IMR-90 (cell line): ENCODE measurements at regions not wholly inside any gene's neighbourhood (a gene's known extent, or its start where the extent isn't known, plus 50 kb on each side); places are given as distances from the start of the nearest gene placed in this dataset.

Source experiments
- ATAC-seq: fragments of 200-7000 bp; cut with Tn5 transposase; 2 replicates; pipeline ENCODE4 v1.9.1; 2020; ENCODE audit warnings: low read depth, mild to moderate bottlenecking, moderate library complexity
- BruUV-seq: library from RNA; stranded (reverse); fragments of 400-500 nt; replicated peaks from 2 replicates; lab custom pipeline; 2021; lab: Mats Ljungman, UMichigan
- CTCF ChIA-PET: fragments of 300-600 bp; formaldehyde crosslinking; extraction: SDS; loops from one replicate; lab custom pipeline; 2021; ENCODE audit warnings: antibody characterized with exemption; lab: Yijun Ruan, JAX
- POLR2A ChIA-PET: fragments of 300-600 bp; sonication (Branson Sonifier 250); formaldehyde crosslinking; loops from one replicate; lab custom pipeline; 2022; ENCODE audit warnings: antibody characterized with exemption; ENCODE audit not compliant: unreplicated experiment; lab: Charles Lee
- DNase-seq: peaks from one replicate; pipeline ENCODE4 v3.0.0; 2013
- H2AFZ ChIP-seq: replicated peaks from 2 replicates; pipeline ENCODE3; 2013; ENCODE audit warnings: low read length, mild to moderate bottlenecking; ENCODE audit not compliant: poor library complexity
- H2AK5ac ChIP-seq: 2 replicates; pipeline ENCODE4 v1.6.1; 2013; ENCODE audit warnings: low read depth, low read length, inconsistent platforms
- H2AK9ac ChIP-seq: replicated peaks from 2 replicates; pipeline ENCODE3; 2013; ENCODE audit warnings: mild to moderate bottlenecking, low read depth, low read length, moderate library complexity; ENCODE audit not compliant: poor library complexity
- H2BK120ac ChIP-seq: 2 replicates; pipeline ENCODE4 v1.6.1; 2013; ENCODE audit warnings: low read depth, low read length, inconsistent platforms
- H2BK15ac ChIP-seq: 3 replicates; pipeline ENCODE4 v1.6.1; 2013; ENCODE audit warnings: low read depth, low read length, inconsistent platforms
- H2BK20ac ChIP-seq: 2 replicates; pipeline ENCODE4 v1.6.1; 2013; ENCODE audit warnings: low read depth, mild to moderate bottlenecking, inconsistent platforms, low read length, moderate library complexity
- H2BK5ac ChIP-seq: 2 replicates; pipeline ENCODE4 v1.6.1; 2013; ENCODE audit warnings: mild to moderate bottlenecking, low read depth, low read length, inconsistent platforms; ENCODE audit not compliant: poor library complexity, severe bottlenecking
- H3K14ac ChIP-seq: replicated peaks from 2 replicates; pipeline ENCODE4 v1.6.1; 2013; ENCODE audit warnings: low read depth, low read length, inconsistent platforms
- H3K18ac ChIP-seq: 2 replicates; pipeline ENCODE4 v1.6.1; 2013; ENCODE audit warnings: low read depth, low read length, control low read depth
- H3K23ac ChIP-seq: 2 replicates; pipeline ENCODE4 v1.6.1; 2013; ENCODE audit warnings: low read depth, low read length, inconsistent platforms
- H3K27ac ChIP-seq: 2 replicates; pipeline ENCODE4 v1.5.1; 2013; ENCODE audit warnings: mild to moderate bottlenecking, control low read depth, low read length; ENCODE audit not compliant: insufficient read depth
- H3K27me3 ChIP-seq: 2 replicates; pipeline ENCODE4 v1.6.1; 2013; ENCODE audit warnings: low read length; ENCODE audit not compliant: control insufficient read depth, insufficient read depth
- H3K36me3 ChIP-seq: 2 replicates; pipeline ENCODE4 v1.6.1; 2013; ENCODE audit warnings: low read length, mixed read lengths; ENCODE audit not compliant: control insufficient read depth, insufficient read depth
- H3K4ac ChIP-seq: 2 replicates; pipeline ENCODE4 v1.6.1; 2013; ENCODE audit warnings: low read depth, low read length, inconsistent platforms
- H3K4me1 ChIP-seq: 2 replicates; pipeline ENCODE4 v1.6.1; 2013; ENCODE audit warnings: low read length, mixed read lengths; ENCODE audit not compliant: control insufficient read depth, insufficient read depth
- H3K4me2 ChIP-seq: 2 replicates; pipeline ENCODE4 v1.6.1; 2013; ENCODE audit warnings: low read depth, mild to moderate bottlenecking, control low read depth, low read length, moderate library complexity
- H3K4me3 ChIP-seq: 2 replicates; pipeline ENCODE4 v1.5.1; 2013; ENCODE audit warnings: low read depth, mild to moderate bottlenecking, control low read depth, low read length, moderate library complexity; ENCODE audit not compliant: insufficient read depth
- H3K56ac ChIP-seq: 2 replicates; pipeline ENCODE4 v1.6.1; 2013; ENCODE audit warnings: low read length, inconsistent platforms; ENCODE audit not compliant: insufficient read depth; ENCODE audit errors: extremely low read depth
- H3K79me1 ChIP-seq, 2 experiments: 2 replicates each; pipeline ENCODE4 v1.6.1; 2013; ENCODE audit warnings: low read length in 2 of 2, inconsistent platforms in 1 of 2, low read depth in 1 of 2
- H3K9ac ChIP-seq: 2 replicates; pipeline ENCODE4 v1.6.1; 2013; ENCODE audit warnings: low read depth, low read length, control low read depth
- H3K9me1 ChIP-seq: 2 replicates; pipeline ENCODE4 v1.6.1; 2013; ENCODE audit warnings: low read length, inconsistent platforms; ENCODE audit not compliant: insufficient read depth
- H3K9me3 ChIP-seq: 2 replicates; pipeline ENCODE4 v1.6.1; 2013; ENCODE audit warnings: low read length; ENCODE audit not compliant: control insufficient read depth, insufficient read depth
- H4K20me1 ChIP-seq: 2 replicates; pipeline ENCODE4 v1.6.1; 2013; ENCODE audit warnings: low read length, inconsistent platforms; ENCODE audit not compliant: insufficient read depth
- H4K5ac ChIP-seq: 2 replicates; pipeline ENCODE4 v1.6.1; 2013; ENCODE audit warnings: mild to moderate bottlenecking, low read depth, low read length, control low read depth
- H4K8ac ChIP-seq, 2 experiments: 2 replicates each; pipeline ENCODE4 v1.6.1; 2013; ENCODE audit warnings: low read depth in 2 of 2, low read length in 2 of 2, control low read depth in 1 of 2, inconsistent platforms in 1 of 2
- H4K91ac ChIP-seq: 2 replicates; pipeline ENCODE4 v1.6.1; 2013; ENCODE audit warnings: low read depth, low read length, inconsistent platforms; ENCODE audit not compliant: insufficient read depth
- CEBPB ChIP-seq: IDR thresholded peaks from 2 replicates; pipeline ENCODE4 v1.6.1; 2012; ENCODE audit warnings: low read depth, low read length, improper control_type of control experiment
- CHD1 ChIP-seq: IDR thresholded peaks from 2 replicates; pipeline ENCODE4 v1.6.1; 2012; ENCODE audit warnings: low read depth, low read length, improper control_type of control experiment
- ELK1 ChIP-seq: fragments of 150-350 bp; IDR thresholded peaks from 2 replicates; pipeline ENCODE4 v1.6.1; 2016; ENCODE audit warnings: low read depth, mild to moderate bottlenecking, low read length, moderate library complexity, borderline replicate concordance
- FOS ChIP-seq: fragments of 150-350 bp; IDR thresholded peaks from 2 replicates; pipeline ENCODE4 v1.6.1; 2016; ENCODE audit warnings: low read depth, low read length
- MAFK ChIP-seq: IDR thresholded peaks from 2 replicates; pipeline ENCODE4 v1.6.1; 2012; ENCODE audit warnings: low read depth, low read length, improper control_type of control experiment
- NFE2L2 ChIP-seq: fragments of 150-350 bp; IDR thresholded peaks from 2 replicates; pipeline ENCODE4 v1.6.1; 2016; ENCODE audit warnings: low read depth, mild to moderate bottlenecking, low read length
- POLR2A ChIP-seq: IDR thresholded peaks from 2 replicates; pipeline ENCODE4 v1.6.1; 2012; ENCODE audit warnings: mild to moderate bottlenecking, low read depth, low read length
- RCOR1 ChIP-seq: IDR thresholded peaks from 2 replicates; pipeline ENCODE4 v1.6.1; 2012; ENCODE audit warnings: mild to moderate bottlenecking, low read length, improper control_type of control experiment; ENCODE audit not compliant: insufficient replicate concordance
- WGBS, 2 experiments: methylation state at CpG; one replicate each; pipeline versions ENCODE4 v1.1.5 to v1.1.7; 2013; ENCODE audit warnings: missing lambda C conversion rate in 2 of 2; ENCODE audit not compliant: insufficient read length in 1 of 2; ENCODE audit errors: extremely low coverage in 2 of 2; 5-methylcytosine and 5-hydroxymethylcytosine counted together
- dilution Hi-C: fragments of 300-500 bp; cut with HindIII; formaldehyde crosslinking; loops from one replicate; pipeline ENCODE4 v1.14.3; 2018; ENCODE audit warnings: low sequenced_read_pairs; ENCODE audit not compliant: unreplicated experiment
- in situ Hi-C: fragments of 300-500 bp; cut with MboI; formaldehyde crosslinking; loops from 3 replicates; pipeline ENCODE4 v1.14.3; 2019; ENCODE audit warnings: low sequenced_read_pairs, inconsistent platforms, mixed read lengths
- intact Hi-C: fragments of 100-400 bp; cut with micrococcal nuclease; formaldehyde crosslinking; loops from 2 replicates; pipeline ENCODE4 v1.10.0; 2022
- TF ChIP-seq, protein P1 (sequence below): fragments of 150-350 bp; IDR thresholded peaks from 2 replicates; pipeline ENCODE4 v1.6.1; 2017; ENCODE audit warnings: mild to moderate bottlenecking, antibody characterized with exemption, low read length, low read depth

DNA sequence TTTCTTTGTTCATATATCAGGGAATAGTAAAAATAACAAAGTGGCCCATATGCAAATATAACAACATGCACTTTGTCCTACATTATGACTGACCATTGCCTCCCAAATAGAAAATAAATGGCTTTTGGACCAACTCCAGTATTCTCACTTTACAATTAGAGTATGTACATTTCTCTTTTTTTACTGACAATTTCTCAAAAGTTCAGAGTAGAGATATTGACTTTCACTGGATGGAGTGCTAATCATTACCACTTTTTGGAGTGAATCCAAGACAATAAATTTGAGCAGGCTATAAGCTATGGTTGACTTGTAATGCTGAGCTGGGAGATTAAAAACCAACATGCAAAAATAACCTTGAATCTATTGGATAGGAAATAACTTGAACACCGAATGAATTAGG, 987.4 kb downstream of the SUCLG1 start:
- Histone ChIP-seq H4K20me1 (no peaks in the 10 kb centered on the region), H3K79me1 (no peaks in the 10 kb centered on the region), H2BK5ac (no peak overlapping the region), H3K27me3 (no peaks in the 10 kb centered on the region), H2AK5ac (no peak overlapping the region), H3K4me1 (no peaks in the 10 kb centered on the region), H4K5ac (no peak overlapping the region), H3K23ac (no peak overlapping the region), H4K91ac (no peak overlapping the region), H3K14ac (no peak overlapping the region), H3K9me3 (no peaks in the 10 kb centered on the region), H2AK9ac (no peak overlapping the region), H3K36me3 (no peaks in the 10 kb centered on the region), H3K4me3 (no peak overlapping the region), H2BK20ac (no peak overlapping the region), H3K27ac (no peak overlapping the region), H2BK120ac (no peak overlapping the region), H3K4me2 (no peak overlapping the region), H3K9ac (no peak overlapping the region), H3K9me1 (no peaks in the 10 kb centered on the region), H3K4ac (no peak overlapping the region), H4K8ac (no peak overlapping the region), H2BK15ac (no peak overlapping the region), H3K56ac (no peak overlapping the region), H2AFZ (no peak overlapping the region), H3K18ac (no peak overlapping the region)
- dilution Hi-C loops (no loop called here), in situ Hi-C loops (no loop called here), intact Hi-C loops (no loop called here)
- ATAC-seq (no peak), DNase-seq (no peak)
- BruUV-seq, result no TSS peak
- WGBS, 2 experiments, result no CpG with 5 or more reads among the region's 1 CpG
- ChIA-PET POLR2A (no interaction called here), CTCF (no interaction called here)
- TF ChIP-seq POLR2A (no peak), CEBPB (no peak), ELK1 (no peak), RCOR1 (no peak), MAFK (no peak), NFE2L2 (no peak), CHD1 (no peak), FOS (no peak)
- TF ChIP-seq, protein P1, sequence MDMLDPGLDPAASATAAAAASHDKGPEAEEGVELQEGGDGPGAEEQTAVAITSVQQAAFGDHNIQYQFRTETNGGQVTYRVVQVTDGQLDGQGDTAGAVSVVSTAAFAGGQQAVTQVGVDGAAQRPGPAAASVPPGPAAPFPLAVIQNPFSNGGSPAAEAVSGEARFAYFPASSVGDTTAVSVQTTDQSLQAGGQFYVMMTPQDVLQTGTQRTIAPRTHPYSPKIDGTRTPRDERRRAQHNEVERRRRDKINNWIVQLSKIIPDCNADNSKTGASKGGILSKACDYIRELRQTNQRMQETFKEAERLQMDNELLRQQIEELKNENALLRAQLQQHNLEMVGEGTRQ, result no peak
